Fibroblast of skin of abdomen (primary cell): ENCODE measurements at regions not wholly inside any gene's neighbourhood (a gene's known extent, or its start where the extent isn't known, plus 50 kb on each side); places are given as distances from the start of the nearest gene placed in this dataset.
"Not testable (repeated sequence)": the region's sequence is repeated elsewhere in the genome, so short reads cannot be mapped to it uniquely, and the experiment has no call there.

Experiments used
- DNase-seq: peaks from one replicate; pipeline ENCODE4 v3.0.0-alpha.2; 2013

- peak; percentile 89 for DNase-seq
Measured at GRCh38 chr15:58361273-58361759, 70.5 kb upstream of the LIPC start.

- peak; percentile 20 for DNase-seq
Measured at GRCh38 chr15:58362262-58362922, 69.4 kb upstream of the LIPC start.

DNA sequence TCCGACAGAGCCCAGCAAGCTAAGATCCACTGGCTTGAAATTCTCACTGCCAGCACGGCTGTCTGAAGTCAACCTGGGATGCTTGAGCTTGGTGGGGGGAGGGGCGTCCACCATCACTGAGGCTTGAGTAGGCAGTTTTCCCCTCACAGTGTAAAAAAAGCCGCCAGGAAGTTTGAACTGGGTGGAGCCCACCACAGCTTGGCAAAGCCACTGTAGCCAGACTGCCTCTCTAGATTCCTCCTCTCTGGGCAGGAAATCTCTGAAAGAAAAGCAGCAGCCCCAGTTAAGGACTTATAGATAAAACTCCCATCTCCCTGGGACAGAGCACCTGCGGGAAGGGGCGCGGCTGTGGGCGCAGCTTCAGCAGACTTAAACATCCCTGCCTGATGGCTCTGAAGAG is 68.7 kb upstream of the LIPC start:
- DNase-seq = not testable (repeated sequence)

DNA sequence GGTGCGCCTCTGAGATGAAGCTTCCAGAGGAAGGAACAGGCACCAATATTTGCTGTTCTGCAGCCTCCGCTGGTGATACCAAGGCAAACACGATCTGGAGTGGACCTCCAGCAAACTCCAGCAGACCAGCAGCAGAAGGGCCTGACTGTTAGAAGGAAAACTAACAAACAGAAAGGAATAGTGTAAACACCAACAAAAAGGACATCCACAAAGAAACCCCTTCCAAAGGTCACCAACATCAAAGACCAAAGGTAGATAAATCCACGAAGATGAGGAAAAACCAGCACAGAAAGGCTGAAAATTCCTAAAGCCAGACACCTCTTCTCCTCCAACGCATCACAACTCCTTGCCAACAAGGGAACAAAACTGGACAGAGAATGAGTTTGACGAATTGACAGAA is 68.1 kb upstream of the LIPC start:
- DNase-seq = not testable (repeated sequence)

GRCh38 chr15:58365098-58365497 is 66.7 kb upstream of the LIPC start:
- not testable (repeated sequence) for DNase-seq

DNA sequence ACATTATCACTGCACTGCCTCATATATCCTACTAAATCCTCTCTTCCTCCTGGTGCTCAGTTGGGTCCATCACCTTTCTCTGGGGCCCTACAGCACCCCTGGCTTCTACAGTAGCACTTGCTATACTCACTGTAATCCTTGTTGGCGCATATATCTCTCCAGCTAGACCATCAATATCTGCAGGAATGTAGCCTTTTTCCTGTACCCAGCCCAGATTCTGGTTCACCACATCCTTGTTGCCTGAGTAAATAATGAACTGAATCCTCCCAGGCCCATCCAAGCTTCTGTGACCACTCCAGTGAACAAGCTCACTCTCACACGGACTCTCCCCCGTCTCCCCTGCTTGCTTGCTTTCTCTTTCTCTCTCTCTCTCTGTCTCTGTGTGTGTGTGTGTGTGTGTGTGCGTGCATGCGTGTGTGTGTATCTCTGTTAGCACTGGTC is 62.5 kb upstream of the LIPC start:
- peak; percentile 40 for DNase-seq

GRCh38 chr15:58369956-58370355 is 61.8 kb upstream of the LIPC start:
- no peak for DNase-seq

- DNase-seq = no peak
Measured at GRCh38 chr15:58374147-58374546, 57.6 kb upstream of the LIPC start.

- DNase-seq = no peak
Measured at GRCh38 chr15:58377193-58377592, 54.6 kb upstream of the LIPC start.

DNA sequence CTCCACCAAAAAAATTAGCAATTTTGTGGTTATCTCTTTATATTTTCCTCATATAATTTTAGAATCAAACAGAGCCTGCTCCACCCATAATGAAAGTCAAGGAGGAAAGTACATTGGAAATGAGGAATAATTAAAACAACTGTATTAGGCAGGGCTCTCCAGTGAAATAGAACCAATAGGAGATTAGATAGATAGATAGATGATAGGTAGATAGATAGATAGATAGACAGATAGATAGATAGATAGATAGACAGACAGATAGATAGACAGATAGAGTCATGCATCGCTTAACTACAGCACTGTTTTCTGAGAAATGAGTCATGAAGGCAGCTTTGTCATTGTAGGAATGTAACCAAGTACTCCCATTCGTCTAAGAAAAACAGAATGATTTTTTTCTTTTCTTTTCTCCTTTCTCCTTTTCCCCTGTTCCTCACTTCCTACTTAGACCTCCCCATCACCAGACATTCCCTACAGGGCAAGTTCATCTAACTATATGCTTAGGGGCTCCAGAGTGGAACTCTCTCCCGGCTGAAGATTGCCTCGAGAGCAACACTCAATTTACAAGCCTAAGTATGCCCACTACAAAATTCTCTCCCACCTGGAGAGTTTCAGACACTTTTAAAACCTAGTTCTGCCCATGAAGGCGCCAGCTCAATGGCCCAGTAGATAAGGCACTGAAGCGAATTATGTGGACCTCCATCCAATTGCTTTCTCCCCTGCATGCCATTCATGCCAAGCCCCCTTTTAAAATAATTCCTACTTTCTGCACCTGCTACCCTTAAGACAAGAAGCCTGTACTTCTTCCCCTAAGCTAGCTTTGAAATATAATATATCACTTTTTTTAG is 53.3 kb upstream of the LIPC start:
- no peak for DNase-seq

- not testable (repeated sequence) for DNase-seq
Measured at GRCh38 chr15:58379454-58379853, 52.3 kb upstream of the LIPC start.

DNA sequence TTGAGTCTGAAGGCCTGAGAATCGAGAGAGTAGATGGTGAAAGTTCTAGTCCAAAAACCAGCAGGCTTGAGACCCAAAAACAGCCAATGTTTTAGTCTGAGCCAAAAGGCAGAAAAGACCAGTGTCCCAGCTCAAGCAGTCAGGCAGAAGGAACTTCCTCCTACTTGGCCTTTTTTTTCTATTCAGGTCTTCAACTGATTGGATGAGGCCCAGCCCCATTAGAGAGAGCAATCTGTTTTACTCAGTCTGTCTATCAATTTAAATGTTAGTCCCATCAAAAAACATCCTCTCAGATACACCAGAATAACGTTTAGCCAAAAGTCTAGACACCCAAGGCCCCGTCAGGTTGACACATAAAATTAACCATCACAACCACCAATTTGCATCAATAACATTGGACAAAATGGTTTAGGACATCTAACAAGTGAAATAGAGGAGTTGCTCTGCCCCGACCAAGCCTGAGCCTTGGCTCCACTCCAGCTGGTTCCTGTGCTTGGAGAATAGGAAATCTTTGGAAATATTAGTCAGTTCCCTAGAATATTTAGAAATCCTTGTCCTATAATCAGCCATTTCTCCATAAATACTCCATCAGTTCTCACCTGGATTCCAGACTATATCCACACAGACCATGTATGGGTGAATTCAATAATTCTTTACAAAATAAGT is 51.4 kb upstream of the LIPC start:
- no peak for DNase-seq

- DNase-seq = no peak
Measured at GRCh38 chr15:58381697-58382096, 50.1 kb upstream of the LIPC start.
